HG02840 (cell line): ENCODE measurements at regions not wholly inside any gene's neighbourhood (a gene's known extent, or its start where the extent isn't known, plus 50 kb on each side); places are given as distances from the start of the nearest gene placed in this dataset.
"Not testable (repeated sequence)": the region's sequence is repeated elsewhere in the genome, so short reads cannot be mapped to it uniquely, and the experiment has no call there.

Source experiments
- ATAC-seq: cut with Tn5 transposase; IDR thresholded peaks from one replicate; pipeline ENCODE4 v1.9.1; 2021; ENCODE audit warnings: mild to moderate bottlenecking, moderate library complexity, moderate number of reproducible peaks; ENCODE audit not compliant: unreplicated experiment, low FRiP score

DNA sequence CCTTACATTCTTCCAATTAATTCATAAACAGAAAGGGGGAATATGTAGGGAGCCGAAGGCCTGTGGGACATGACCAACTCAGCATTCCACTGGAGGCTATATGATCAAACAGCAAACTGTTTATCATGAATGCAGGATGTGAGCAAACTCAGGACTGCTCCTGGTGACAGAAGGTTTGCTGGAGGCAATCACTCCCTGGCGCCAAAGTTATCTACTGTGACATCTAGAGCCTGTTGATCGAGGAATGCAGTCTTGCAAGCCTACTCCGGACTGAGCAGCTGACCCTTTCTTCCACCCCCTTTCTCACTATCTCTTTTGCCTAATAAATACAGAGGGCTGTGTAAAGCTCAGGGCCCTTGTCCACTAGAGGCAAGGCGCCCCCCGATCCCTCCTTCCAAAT lies 122.0 kb upstream of the ZCCHC13 start:
- ATAC-seq, result not testable (repeated sequence)

DNA sequence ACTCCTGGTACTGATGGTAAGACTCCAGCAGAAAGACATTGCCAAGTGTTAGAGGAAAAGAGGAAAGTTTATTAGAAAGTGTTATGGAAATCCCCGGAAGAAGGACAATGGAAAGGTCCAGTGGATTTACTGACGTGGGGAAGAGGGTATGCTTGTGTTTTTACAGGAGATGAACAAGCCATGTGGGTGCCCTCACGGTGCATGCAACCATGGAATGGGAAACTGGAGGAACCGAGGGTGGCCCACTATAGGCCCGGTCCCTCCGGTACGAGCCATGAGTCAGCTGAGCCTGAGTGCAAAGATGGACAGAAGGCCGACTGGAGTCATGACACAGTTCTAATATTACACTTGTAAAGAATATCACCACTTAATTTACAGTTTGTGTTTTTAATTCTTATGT lies 123.3 kb upstream of the ZCCHC13 start:
- no peak for ATAC-seq

DNA sequence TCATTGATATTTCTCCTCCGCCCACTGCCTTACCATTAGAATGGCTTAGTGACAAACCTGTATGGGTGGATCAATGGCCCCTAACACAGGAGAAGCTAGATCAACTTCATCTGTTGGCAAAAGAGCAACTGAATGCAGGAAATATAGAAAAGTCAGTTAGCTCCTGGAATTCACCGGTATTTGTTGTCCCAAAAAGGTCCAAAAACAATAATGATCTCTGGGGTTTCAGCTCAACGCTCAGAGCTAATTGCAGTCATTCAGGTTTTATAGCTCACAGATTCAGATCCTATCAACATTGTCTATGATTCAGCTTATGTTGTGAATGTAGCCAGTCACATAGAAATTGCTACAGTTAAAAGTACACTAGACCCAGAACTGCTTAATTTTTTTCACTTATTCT lies 124.0 kb upstream of the ZCCHC13 start:
- ATAC-seq, result no peak

DNA sequence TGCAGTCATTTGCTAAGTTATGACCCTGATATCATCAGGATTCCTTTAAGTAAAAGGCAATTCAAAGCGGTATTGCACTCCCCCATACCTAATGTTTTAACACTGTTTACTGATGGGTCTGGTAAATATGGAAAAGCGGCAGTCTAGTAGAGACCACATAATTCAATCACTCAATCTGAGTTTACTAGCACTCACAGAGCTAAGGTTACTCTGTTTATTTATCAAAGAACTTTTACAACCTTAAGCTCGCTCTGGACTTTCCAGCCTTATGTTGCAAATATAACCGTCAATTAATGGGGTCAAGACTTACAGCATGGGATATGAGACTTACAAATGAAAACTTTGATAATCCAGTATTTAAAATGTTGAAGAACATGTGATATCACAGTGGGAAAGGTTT lies 124.5 kb upstream of the ZCCHC13 start:
- ATAC-seq, result no peak

DNA sequence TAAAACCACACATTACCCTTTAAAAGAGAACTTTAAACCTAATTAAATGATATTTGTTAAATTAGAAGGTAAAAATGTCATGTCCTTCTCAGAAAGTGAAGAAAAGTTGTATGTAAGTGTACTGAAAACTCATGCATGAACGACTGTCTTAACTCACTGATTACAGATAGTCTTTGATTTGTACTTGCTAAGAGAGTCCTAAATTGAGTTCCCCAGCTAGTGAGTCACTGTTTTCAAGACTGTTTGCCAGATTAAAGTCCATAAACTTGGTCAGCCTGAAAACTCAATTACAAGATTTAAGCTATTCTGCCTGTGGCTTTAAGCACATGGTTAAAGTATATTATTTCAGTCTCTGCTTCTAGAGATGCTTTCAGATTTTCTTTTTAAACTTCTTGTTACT lies 124.9 kb upstream of the ZCCHC13 start:
- ATAC-seq, result no peak

DNA sequence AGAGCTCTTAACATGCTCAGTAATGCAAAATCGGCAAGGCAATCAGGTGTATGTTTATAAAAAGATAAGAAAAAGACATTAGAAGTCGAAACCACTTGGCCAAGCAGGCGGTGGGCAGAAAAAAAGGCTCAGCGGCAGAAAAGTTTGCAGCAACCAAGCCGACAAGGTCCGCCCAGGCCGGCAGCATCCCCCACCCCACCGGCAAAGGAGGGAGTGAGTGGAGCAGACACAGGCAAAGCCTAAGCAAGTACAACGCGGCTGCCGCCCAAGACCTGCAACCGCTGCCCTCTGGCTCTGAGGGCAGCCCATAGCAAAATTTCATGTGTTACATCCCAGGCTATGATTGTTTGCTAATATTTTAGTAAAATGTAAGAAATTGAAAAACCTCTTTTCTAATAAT lies 125.4 kb upstream of the ZCCHC13 start:
- no peak for ATAC-seq

DNA sequence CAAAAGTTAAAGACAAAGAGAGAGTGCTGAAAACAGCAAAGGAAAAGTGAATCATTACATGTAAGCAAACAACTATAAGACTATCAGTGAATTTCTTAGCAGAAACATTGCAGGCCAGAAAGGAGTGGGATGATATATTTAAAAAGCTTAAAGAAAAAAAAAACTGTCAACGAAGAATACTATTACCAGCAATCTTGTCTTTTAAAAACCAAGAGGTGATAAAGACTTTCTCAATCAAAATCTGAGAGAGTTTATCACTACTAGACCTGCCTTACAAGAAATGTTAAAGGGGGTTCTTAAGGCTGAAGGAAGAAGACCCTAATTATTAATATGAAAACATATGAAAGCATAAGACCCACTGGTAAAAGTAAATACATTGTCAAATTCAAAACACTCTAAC lies 132.5 kb upstream of the ZCCHC13 start:
- ATAC-seq, result no peak

DNA sequence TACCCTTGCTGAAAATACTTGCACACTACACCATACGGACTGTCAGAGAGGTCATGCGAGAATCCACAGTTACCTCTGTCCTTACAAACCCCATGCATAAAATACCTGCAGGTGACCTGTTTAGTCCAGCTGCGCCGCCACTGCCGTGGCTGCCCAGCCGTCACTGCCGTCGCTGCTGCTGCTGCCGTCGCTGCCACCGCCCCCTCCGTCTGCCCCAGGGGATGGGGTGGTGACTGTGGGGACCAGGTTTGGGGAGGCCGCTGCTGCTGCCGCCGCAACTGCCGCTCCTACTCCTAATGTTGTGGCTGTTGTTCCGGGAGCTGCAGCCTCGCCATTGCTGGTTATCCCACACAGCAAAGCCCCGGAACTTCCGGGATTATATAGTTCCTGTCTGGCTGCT lies 141.8 kb upstream of the ZCCHC13 start:
- no peak for ATAC-seq

DNA sequence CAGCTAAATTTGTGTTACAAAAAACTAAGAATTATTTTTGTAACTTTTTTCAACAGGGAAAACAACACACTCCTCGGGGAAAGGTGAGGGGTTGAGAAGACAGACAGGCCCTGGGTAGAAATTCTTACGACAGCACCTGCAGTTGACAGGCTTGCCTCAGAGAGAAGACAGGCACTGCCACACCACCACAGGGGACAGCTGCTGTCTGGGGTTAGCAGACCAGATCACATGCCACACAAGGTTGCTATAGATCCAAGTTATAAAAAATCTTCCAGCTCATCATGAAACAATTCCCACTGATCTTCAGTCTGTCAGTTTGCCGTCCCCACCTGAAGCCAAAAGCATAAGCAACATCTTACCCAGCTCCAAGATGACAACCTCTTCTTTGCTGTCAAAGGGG lies 143.2 kb upstream of the ZCCHC13 start:
- no peak for ATAC-seq

DNA sequence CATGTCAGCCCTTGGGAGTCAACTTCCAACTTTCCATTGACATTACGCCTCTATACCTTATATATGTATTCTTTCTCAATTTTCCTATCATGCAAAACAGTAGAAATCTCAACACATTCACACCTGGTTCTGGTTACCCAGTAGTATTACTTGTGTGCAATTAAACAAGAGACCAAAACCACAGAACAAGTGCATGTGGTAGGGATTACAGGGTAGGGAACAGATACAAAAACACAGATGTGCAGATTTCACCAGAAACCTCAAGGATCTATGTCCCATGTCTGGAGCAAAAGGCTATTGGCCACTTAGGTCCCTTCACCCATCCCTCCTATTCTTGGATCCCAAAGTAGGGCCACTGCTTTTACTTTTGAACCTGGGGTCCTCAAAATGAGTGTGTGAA lies 143.6 kb upstream of the ZCCHC13 start:
- ATAC-seq, result no peak

DNA sequence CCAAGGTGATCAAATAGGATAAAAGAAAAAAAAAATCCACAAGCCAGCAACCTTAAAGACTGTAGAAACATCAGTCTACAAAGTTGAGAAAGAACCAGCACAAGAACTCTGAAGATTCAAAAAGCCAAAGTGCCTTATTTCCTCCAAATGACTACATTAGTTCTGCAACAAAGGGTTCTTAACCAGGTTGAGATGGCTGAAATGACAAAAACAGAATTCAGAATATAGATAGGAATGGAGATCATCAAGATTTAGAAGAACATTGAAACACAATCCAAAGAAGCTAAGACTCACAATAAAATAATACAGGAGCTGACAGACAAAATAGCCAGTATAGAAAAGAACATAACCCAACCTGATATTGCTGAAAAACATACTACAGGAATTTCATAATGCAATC lies 156.5 kb upstream of the ZCCHC13 start:
- ATAC-seq, result no peak

DNA sequence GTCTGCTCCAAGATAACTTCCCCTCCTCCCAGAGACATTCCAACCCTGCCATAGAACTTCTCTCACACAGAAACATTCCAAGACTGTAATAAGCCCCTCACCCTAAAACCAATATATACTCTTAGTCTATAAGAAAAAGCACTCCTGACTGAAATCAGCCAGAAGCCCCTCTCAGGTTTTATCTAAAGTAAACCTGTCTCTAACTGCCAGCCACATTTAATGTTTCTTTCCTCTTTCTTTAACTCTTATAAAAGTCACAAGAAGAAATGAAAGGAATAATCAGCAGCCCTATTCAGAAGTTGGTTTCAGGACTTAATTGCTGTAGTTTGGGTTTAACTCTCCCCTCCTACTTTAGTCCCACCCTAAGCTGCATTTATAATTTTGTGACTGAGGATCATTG lies 165.0 kb upstream of the ZCCHC13 start:
- no peak for ATAC-seq

DNA sequence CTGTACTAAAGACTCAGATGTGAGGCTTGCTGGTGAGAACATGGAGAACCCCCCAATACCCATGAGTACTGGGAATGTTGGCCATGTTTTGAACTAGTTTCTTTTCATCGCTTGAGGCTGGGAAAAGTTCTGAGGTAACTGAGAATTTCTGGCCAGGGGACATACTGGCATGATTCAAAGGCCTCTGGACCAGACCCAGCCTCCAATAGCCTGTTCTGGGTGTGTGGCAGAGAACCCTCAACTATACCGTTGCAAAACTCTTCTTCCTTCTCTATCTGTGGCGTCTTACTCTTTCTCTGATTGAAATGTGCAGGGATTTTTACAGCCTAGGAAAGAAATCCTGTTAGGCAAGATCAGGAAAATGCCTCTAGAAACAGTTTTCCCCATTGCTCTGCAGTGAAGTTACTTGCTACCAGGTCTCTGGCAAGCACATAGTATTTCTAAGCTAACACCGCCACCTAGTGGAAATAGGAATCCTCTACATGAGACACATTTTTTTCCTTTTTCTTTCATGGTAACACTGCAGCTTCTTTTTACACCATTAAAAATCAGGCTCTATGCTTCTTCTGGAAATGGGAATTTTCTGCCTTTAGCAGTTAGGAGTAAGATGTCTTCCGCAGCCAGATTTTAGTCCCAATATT lies 170.7 kb upstream of the ZCCHC13 start:
- peak; percentile 65 for ATAC-seq

DNA sequence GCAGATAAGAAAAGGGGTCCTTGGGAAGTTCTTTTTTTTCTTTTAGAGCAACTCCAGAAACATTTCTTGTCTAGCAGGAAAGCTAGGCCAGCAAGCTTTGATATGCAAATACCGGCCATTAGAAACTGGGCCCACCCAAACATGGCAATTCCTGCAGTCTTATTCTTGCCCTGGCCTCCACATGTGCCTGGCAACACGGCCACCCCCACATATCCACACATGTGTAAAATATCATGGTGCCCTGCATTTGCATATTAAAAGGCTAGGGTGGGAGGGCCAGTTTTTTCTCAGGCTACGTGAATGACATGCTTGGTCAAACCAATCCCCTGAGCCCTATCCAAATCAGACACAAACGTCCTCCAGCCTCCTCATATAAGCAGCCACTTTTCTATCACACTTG lies 171.7 kb upstream of the ZCCHC13 start:
- ATAC-seq, result no peak

DNA sequence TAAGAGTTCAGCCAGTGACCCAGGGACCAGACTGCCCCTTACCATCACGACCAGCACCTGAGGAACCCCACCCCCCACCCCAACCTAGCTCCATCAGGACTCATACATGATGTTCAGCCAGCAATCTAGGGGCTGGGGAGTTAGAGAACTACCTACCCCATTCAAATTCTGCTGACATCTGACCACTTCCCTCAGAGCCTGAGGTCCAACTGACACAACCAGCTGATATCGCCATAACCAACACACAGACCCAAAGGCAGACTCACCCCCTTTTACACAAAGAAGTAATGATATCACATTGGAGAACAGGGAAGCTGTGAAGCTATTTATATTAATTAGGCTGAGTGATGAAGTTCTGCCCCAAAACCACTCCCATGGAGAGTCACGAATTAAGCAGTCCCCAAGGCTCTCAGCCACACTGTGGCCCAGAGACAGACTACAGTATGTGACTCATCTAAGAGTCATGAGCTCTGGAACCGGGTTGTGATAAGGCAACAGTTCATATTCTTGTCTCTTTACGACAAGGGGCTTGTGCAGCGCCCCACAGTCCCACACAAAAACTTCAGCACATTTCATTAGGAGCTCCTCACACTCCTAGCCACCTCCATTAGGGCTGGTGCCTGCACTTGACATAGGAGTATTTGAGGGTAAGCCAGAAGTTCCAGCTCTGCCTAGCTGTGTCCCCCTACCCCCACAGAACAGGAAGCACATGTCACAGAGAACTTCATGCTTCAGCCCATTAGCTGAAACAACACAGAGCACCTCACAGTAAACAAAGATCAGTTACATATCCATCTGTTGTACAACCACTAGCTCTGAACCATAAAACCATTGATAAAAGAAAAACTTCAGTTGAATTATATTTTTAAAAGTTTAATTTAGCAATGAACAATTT lies 184.7 kb upstream of the ZCCHC13 start:
- no peak for ATAC-seq

DNA sequence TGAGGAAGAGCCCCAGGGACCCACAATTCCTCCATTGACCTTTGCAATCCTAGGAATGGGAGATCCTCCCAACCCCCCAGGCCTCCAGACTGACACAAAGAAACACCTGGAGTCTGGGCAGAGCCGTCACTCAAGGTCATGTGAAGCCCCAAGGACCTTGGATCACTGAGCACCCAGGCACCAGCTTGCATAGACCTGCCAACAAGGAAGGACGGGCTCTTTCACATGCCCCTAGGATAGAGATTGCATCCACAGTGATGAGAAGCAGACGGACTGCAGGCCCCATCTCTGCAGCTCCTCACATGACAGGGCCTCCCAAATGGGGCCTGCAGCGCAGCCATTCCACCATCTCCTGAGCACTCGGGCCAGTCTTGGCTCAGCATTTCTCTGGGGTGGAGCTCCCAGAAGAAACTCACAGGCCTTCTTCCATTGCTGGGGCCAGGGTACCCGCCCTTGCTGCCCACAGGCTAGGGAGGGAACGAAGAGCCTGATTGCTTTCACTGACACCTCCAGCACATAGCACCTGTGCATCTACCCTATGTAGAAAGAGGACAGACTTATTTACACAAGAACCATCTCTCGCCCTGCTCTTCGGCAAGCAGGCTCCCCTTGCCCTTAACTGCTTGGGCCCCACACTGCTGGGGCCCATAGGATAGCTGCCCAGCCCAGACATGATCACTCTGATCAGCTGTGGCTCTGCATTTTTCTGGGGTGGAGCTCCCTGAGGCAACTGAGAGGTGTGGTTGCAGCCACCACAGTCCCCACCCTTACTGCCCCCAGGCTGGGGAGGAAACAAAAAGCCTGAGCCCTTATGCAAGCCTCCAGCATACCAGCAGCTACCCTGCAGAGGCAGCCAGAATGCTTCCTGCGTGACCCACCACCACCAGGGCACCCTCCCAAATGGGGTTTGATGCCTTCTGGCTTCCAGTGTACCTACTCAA lies 185.7 kb upstream of the ZCCHC13 start:
- ATAC-seq, result no peak

DNA sequence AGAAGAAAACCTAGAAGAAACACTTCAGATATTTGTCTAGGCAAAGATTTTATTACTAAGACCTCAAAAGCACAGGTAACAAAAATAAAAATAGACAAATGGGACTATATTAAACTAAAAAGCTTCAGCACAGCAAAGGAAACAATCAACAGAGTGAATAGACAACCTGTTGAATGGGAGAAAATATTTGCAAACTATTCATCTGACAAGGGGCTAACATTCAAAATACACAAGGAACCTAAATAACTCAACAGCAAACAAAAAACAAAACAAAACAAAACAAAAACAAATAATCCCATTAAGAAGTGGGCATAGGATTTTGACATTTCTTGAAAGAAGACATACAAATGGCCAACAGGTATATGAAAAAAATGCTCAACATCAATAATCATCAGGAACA lies 192.7 kb upstream of the ZCCHC13 start:
- ATAC-seq, result no peak

DNA sequence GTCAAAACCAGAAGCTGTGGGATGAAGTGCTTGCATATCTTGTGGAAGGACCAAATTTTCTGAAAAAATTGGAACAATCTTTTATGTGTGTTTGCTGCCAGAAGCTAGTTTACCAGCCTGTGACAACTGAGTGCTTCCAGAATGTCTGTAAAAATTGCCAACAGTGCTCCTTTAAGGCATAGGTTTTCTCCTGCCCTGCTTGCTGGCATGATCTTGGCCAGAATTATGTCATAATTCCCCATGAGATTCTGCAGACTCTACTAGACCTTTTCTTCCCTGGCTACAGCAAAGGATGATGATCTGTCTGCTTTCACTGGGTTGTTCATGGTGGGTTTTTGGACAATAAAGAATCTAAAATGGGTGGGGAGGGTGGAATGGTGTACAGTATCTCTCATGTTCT lies 196.3 kb upstream of the ZCCHC13 start:
- no peak for ATAC-seq

DNA sequence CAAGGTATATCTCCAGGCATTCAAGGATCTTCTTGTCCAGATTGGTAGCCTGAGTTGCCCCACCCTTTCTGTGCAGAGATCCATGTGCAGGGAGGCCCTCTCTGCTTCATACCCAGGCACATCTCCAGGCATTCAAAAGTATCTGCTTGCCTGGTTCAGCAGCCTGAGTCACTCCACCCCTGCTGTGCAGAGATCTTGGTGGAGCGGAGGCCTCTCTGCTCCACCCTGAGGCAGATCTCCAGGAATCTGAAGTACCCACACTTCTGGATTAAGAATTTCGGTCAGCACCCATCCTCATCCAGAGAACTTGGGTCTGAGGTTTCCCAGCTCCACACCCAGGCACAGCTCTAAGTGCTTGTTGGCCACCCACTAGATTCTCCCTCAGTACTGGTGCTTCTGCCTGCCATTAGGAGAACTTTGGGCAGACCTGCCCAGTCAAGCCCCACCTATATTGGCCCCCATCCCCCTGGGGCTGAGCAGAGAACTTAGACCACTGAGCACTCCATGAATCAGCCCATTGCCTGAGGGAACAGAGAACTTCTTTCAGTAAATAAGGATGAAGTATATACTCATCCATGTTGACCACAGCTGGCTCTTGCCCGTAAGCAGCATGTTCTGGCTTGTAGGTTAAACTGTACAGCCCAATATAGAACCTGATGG lies 199.5 kb upstream of the ZCCHC13 start:
- no peak for ATAC-seq

DNA sequence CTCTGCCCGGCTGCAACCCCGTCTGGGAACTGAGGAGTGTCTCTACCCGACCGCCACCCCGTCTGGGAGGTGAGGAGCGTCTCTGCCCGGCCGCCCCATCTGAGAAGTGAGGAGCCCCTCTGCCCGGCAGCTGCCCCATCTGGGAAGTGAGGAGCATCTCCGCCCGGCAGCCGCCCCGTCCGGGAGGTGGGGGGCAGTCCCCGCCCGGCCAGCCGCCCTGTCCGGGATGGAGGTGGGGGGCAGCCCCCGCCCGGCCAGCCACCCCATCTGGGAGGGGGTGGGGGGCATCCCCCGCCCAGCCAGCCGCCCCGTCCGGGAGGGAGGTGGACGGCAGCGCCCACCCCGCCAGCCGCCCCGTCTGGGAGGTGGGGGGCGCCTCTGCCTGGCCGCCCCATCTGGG lies 205.6 kb upstream of the ZCCHC13 start:
- not testable (repeated sequence) for ATAC-seq

DNA sequence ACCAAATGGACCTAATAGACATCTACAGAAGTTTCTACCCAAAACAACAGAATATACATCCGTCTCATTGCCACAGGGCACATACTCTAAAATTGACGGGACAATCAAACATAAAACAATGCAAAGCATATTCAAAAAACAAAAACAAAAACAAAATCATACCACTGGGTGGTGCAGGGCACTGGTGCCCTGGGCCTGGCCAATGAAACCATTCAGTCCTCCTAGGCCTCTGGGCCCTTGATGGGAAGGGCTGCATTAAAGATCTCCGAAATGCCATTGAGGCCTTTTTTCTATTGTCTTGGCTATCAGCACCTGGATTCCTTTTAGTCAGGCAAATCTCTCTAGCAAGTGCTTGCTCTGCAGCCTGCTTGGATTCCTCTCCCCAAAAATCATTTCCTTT lies 213.9 kb upstream of the ZCCHC13 start:
- ATAC-seq, result no peak
